ENCODE measurements at regions not wholly inside any gene's neighbourhood (a gene's known extent, or its start where the extent isn't known, plus 50 kb on each side); places are given as distances from the start of the nearest gene placed in this dataset.

- TF ChIP-seq POLR2A (IDR thresholded peaks at IDR 0.05) (no peak), CTCF (IDR thresholded peaks at IDR 0.05) (no peak)
Observed at GRCh38 chr5:101458587-101458986, 555.5 kb upstream of the ST8SIA4 start.

Data from testis (tissue), 2 donors.